Upper lobe of left lung (tissue), 4 donors: ENCODE measurements at regions not wholly inside any gene's neighbourhood (a gene's known extent, or its start where the extent isn't known, plus 50 kb on each side); places are given as distances from the start of the nearest gene placed in this dataset.

Experiments used
- POLR2A ChIP-seq, 4 donors: fragments of 450-650 bp; IDR thresholded peaks; one replicate each; pipeline ENCODE4 v1.5.1; 2016 to 2017; ENCODE audit warnings: antibody characterized with exemption in 4 of 4, mild to moderate bottlenecking in 2 of 4
- TF ChIP-seq, protein P1 (sequence below), 6 experiments: fragments of 450-650 bp in 4 of 6; fragments of 200-600 bp in 2 of 6; sonication (generic) in 2 of 6; IDR thresholded peaks; one replicate each; pipeline ENCODE4 v1.5.1; 2016 to 2019; ENCODE audit warnings: antibody characterized with exemption in 6 of 6

DNA sequence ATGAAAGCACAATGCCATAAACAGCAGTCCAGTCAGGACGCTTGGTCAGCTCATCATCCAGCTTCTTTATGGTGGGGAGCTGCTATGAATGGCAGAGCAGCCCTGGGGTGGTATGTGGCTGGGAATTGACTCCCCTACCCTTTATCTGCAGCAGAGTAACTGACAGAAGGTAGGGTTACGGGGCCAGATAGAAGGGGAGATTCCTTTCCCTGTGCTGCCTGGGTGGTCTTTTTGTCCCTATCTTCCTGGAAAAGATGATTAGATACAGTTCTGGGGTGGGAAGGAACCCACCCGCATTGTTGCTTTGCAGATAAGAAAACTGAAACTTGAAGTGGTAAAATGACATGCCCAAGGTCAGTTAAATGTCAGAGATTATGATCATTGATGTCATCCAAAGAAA, 405.5 kb downstream of the ARHGEF28 start:
- TF ChIP-seq, protein P1, sequence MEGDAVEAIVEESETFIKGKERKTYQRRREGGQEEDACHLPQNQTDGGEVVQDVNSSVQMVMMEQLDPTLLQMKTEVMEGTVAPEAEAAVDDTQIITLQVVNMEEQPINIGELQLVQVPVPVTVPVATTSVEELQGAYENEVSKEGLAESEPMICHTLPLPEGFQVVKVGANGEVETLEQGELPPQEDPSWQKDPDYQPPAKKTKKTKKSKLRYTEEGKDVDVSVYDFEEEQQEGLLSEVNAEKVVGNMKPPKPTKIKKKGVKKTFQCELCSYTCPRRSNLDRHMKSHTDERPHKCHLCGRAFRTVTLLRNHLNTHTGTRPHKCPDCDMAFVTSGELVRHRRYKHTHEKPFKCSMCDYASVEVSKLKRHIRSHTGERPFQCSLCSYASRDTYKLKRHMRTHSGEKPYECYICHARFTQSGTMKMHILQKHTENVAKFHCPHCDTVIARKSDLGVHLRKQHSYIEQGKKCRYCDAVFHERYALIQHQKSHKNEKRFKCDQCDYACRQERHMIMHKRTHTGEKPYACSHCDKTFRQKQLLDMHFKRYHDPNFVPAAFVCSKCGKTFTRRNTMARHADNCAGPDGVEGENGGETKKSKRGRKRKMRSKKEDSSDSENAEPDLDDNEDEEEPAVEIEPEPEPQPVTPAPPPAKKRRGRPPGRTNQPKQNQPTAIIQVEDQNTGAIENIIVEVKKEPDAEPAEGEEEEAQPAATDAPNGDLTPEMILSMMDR (IDR thresholded peaks at IDR 0.05): no peak
- no peak for TF ChIP-seq POLR2A (IDR thresholded peaks at IDR 0.05)
